NCI-H345 treated with DMSO at 0.1 percent for 48 hours (cell line): ENCODE measurements at regions not wholly inside any gene's neighbourhood (a gene's known extent, or its start where the extent isn't known, plus 50 kb on each side); places are given as distances from the start of the nearest gene placed in this dataset.
"Not testable (repeated sequence)": the region's sequence is repeated elsewhere in the genome, so short reads cannot be mapped to it uniquely, and the experiment has no call there.

ENCODE experiments used
- DNase-seq: peaks from one replicate; lab custom pipeline; 2025; ENCODE audit not compliant: unreplicated experiment; lab: John Stamatoyannopoulos, UW

DNA sequence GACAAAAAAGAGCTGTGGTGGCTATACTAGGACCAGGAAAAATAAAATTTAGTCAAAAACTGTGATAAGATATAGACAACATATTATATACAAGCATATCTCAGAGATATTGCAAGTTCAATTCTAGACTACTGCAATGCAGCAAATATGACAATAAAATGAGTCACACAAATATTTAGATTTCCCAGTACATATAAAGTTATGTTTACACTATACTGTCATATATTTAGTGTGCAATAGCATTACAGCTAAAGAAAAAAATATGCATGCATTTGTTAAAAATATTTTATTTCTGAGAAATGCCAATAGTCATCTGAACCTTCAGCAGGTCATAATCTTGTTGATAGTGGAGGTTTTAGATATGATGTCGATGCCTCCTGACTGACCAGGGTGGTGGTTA is 72.1 kb downstream of the AKR1C4 start:
- DNase-seq: no peak

DNA sequence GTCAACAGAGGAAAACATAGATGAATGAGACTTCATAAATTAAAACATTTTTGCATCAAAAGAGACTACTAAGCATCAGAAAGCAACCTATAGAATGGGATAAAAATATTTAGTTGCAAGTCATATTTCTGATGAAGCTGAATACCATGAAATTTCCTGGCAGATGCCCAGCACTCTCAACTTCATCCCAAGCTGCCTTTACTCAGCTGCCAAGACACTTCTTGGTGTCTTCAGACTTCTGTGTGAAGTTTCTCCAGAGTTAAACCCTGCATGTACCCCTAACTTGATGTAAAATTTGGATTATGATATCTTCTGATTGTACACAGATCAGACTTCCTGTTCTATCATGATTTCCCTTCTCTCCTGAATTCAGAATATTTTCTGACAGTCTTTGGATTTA is 73.2 kb downstream of the AKR1C4 start:
- no peak for DNase-seq

DNA sequence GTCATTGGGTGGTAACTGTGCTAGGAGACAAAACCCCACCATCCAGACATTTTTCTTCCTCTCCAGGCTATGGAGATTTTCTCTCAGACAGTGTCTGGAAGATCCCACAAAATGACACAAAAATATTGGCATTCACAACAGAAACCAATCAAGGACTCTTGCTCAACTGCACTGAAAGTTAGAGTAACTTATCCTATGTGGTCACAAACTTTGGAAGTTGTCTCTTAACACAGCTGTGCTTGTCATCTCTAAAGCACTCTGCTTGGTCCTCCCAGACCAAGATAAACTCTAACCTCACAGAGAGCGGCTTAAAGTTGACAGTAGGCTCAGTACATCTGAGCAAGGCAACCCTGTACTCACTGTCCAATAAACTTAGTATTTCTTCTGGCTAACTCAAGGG is 74.9 kb downstream of the AKR1C4 start:
- no peak for DNase-seq

DNA sequence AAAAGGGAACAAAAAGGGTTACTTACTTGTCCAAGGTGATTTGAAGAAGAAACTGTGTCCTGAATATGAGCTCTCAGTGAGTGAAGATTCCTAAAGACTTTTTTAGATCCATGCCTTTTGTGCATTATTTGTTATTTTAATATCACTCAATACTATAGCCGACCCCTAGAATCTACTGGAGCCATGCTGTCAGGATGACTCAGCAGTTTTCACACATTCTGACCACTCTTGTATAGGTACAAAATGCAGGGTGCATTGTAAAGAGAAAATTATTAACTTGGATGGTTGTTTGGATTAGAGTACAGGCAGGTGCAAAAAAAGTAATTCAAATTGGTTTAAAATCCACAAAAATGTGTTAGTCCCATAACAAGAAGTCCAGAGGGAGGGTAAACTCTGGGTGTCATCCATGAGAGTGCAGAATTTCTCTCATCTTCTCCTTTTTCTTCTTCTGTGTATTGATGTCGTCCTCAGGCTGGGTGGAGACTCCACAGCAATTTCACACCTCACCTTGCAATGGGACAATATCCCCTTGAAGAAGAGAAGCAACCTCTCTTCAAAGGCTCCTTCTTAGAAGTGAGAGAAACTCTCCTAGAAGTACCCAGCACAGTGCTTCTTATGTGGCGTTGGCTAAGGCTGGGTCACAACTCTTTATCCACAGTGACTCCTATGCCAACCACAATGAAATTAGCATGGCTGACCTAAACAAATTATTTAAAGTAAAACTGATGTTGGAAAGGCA is 75.6 kb downstream of the AKR1C4 start:
- DNase-seq: no peak

DNA sequence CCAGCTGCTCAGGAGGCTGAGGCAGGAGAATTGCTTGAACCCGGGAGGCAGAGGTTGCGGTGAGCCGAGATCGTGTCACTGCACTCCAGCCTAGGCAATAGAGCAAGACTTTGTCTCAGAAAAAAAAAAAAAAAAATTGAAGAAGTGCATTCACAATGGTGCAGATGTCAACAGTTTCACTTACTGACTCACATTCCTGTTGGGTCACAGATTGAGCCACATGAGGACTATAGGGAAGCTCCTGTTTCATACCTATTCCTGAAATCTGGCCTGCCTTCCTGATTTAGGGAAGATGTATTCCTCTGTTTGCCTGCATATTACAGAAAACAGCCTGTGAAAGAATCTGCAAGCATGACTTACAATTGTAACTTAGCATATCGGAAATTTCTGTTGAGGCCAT is 78.2 kb downstream of the AKR1C4 start:
- DNase-seq: no peak

DNA sequence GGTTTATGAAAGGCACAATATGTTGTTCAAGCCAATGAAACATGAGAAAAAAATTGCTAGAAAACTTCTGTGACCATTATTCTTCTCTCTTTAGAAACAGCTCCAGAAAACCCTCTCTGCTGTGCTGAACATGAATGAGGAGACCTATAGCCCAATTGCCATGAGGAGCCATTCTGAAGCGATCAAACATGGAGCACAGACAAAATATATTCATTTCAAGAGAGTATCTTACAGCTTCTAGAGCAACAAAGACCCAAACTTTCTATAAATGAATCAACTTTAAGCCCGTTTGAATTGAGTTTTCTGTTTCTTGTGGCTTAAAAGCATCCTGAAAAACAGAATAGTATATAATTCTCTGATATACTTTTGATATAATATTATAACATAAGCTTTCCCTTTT is 83.4 kb upstream of the UCN3 start:
- DNase-seq: no peak

DNA sequence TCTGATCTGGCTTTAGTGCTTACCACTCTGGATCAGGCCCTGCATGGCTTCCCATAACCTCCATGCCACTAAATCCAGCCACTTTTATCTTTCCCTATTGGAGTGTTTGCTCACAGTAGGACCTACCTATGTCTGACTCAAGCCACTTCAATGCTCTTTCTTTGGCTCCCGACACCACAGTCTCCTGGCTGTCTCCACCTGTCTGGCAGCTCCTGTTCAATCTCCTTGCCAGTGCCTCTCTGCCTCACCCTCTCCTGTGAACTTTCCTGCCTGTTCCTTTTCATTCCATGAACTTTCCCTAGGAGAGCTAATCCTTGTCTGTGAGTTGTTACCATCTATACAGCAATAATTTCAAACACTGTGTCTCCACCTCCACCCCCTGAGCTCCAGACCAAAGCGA is 82.6 kb upstream of the UCN3 start:
- DNase-seq: no peak

DNA sequence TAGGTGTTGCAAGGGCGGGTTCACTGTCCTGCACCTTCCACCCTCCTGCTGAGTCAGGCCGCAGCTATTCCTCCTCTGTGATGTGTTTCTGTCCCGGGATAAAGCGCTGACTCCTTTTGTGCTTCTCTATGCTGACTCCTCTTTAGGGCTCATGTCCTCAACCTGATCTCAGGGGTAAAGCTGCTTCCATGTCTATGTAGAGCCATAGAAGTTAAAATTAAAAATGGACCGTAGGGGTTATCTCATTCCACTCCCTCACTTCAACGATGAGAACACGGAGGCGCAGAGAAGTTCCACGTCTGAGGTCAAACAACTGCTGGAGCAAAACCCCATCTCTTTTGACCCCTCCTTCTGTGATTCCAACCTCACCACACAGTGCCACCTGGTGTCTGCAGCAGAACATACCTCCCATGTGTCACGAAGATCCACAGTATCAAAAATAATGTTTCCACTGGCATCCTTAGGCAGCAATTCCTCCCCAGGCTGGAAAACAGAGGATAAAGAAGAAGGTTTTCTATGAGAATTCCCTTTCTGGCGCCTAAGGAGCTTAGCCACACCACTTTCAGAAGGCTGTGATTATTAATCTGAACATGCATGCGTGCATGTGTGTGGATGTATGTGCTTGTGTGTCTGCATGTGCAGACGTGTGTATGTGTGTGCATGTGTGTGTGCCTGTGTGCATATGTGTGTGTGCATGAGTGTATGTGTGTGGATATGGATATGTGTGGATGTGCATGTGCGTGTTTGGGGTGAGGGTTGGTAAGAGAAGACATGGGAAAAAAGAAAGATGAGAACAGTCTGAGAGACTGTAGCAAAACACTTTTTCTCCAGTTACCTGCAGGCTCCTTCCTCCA is 81.2 kb upstream of the UCN3 start:
- peak; percentile 19 for DNase-seq

DNA sequence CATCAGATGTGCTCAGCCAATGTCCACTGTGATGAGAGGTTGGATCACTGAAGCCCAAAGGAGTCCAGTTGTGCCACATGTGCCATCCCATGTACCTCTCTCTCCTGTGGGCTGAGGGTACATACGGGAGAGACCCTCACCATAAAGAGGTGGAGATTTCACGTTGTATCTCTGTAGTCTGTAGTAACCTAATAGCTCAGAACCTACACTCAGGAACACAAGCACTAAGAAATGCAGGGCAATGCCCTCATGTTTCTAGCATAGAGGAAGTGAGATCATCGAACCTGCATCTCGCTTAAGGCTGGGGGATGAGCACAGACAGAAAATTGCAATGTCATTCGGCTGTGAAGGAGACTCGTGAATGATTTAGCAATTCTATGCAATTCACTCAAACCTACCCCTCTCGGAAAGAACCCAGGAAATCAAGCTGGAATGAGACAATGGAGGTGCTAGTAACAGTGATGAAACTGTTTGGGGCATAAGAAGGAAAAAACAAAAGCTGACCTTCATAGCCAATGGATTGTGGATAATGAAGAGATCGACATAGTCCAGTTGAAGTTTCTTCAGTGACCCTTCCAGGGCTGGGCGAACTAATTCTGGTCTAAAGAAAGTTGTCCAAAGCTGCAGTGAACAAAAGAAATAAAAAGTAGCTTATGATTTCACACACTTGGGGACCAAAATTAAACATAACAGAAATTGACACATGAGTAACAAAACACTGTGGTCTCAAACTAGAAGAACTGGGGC is 80.3 kb upstream of the UCN3 start:
- DNase-seq: no peak

DNA sequence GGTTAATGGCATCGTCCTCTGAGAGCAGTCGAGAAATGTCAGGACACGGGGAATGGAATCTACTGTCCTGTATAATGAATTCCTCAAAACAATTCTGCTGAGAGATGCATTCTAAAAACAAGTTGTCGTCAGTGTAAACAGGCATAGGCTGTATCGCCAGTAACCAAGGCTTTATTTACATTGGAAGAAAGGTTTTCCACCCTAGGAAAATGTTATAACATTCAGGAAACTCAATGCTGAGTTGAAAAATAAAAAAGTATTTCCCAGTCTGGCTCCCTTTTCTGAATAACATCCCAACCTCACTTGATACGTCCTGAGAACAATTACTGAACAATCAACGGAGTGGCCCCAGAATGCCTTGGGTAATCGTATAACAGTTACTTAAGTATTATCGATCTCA is 79.6 kb upstream of the UCN3 start:
- DNase-seq: no peak

DNA sequence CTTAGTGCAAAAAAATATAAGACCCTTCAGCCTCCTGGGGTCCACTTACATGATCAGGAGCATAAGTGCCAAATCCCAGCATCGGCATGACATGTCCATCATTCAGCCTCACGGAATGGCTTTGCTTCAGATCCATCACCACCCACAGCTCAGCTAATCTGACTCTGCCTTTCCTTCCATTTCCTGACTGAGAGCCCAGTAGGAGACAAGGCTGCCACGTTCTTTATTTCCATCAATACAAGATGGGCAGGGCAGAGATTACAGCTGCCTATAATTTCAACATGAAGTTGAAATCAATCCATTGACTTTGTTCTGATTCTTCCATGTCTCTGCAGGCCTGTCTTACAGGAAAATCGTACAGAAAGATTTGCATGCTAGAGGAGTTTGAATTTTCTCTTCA is 76.4 kb upstream of the UCN3 start:
- DNase-seq: no peak

DNA sequence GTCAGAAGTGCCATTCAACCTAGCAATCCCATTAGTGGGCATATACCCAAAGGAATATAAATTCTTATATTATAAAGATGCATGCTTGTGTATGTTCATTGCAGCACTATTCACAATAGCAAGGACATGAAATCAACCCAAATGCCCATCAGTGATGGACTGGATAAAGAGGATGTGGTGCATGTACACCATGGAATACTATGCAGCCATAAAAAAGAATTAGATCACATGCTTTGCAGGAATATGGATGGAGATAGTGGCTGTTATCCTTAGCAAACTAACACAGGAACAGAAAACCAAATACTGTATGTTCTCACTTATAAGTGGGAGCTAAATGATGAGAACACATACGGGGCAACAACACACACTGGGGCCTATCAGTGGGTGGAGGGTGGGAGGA is 75.5 kb upstream of the UCN3 start:
- DNase-seq: not testable (repeated sequence)

DNA sequence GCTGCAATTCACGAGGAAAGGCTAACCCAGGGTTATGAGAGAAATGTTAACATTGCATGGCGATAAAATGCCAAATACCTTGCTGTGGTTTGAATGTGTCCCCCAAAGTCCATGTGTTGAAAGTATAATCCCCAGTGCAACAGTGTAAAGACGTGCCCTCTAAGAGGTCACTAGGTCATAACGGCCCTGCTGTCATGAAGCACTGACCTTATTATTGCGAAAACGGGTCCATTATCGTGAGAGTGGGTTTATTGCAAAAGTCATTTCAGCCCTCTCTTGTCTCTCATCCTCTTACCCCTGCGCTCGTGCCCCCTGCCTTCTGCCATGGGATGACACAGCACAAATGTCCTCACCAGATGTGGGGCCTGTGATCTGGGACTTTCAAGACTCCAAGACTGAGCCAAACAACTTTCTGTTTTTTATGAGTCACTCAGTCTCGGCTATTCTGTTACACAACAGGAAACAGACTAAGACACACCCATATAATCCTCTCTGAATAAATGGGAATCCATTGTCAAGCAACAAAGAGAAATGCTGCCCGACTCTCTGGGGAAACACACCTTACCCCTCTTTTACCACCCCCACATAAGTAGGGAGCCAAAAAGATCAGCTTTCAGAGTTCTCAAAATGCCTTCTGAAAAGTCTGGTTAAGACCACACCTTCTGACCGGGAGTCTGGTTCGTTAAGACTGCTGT is 73.1 kb upstream of the UCN3 start:
- DNase-seq: no peak

DNA sequence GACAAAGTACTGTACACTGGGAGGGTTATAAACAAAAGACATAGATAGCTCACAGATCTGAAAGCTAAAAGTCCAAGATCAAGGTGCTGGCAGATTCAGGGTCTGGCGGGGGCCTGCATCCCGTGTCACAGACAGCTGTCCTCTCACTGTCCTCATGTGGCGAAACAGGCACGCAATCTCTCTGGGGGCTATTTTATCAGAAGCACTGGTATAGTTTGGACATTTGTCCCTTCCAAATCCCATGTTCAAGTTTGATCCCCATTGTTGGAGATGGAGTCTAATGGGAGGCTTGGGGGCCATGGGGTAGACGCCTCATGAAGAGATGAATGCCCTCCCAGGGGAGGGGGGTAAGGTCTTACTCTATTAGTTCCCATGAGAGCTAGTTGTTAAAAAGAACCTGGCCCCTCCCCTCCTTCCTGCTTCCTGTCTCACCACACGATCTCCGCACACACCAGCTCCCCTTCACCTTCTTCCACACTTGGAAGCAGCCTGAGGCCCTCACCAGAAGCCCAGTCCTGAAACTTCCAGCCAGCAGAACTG is 72.5 kb upstream of the UCN3 start:
- no peak for DNase-seq

DNA sequence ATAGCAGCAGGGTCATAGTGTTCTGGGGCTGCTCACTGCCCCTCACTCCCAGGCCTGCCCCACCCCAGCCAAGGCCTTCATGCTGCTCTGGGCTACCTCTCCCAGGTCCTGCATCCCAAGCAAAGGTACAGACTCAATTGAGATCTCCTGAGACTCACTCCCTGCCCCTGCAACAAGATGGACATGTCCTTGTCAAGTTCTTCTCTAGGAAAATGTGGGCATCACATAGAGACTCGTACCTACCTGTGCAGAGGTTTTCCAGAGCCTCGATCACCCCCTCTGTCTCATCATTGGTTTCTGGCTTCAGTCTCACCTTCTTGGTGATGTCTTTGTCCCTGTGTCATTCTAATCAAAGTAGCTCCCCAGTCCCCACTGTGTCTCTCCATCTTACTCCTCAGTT is 71.8 kb upstream of the UCN3 start:
- DNase-seq: not testable (repeated sequence)

DNA sequence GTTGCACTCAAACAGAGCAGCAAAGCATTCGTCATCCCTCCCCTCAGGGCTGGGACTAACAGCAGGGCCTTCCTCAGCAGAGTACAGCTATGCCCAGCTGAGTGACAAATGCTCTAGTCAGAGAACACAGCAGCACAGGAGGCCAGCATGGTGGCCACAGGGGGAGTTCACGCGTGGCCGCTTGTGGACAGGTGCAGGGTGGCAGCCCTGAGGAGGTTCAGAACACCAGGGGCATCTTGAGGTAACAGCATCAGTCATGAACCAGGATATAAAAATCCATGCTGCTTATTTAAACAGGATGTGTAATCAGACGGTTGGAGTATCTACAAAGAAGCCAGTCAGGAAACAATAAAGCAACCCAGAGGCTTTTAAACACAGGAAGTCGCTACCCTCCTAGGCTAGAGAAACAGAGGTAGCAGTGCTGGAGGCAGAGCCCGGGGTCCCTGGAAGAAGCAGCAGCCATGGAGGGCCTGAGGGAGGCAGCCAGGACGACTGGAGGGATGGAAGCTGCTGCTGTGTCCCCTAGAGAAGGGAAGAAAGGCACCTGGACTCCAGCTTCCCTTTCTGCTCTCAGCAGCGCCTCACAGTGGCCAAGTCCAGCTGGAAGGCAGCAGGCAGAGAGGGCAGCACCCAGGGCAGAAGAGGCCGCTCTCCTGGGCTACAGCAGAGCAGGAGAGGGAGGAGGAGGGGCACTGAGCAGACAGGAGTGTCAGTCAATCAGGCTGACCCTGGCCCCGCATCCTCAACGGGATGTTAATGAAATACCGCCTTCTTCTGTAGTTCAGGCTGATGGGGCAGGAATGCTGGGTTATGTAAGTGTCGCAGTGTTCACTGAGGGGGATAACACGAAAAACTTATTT is 70.8 kb upstream of the UCN3 start:
- DNase-seq: no peak

DNA sequence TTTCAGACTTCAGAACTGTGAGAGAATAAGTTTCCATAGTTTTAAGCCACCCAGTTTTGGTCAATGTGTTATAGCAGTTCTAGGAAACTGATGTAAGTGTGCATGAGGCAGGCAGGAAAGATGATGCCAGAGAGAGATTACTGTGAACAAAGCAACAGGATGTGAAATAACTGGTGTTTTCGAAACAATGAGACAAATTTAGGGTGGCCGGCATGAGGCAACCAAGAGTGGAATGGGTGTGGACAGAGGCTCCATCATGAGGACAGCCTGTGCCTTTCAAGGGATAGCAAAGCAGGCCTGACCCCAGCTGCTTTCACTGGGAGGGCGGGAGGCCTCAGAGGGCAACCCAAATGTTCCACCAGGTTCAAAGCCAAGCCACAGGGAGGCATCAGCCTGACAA is 67.3 kb upstream of the UCN3 start:
- no peak for DNase-seq

DNA sequence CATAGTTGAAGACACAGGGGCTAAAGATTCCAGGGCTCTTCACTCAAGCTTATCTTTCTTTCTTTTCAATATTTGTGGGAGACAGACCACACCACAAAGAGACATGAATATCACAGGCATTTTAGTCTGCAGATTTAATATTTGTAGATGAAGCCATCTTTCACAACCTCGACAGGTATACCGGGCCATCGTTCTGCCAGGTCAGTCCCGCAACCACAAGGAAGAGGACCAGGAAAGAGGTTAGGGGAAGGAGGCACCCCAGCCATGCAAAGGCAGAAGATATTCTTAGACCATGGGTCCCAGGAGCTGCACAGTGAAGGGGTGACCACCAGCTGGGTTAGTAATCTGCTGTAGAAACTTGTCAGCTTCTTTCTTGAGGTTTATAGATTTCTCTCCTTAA is 66.8 kb upstream of the UCN3 start:
- no peak for DNase-seq

DNA sequence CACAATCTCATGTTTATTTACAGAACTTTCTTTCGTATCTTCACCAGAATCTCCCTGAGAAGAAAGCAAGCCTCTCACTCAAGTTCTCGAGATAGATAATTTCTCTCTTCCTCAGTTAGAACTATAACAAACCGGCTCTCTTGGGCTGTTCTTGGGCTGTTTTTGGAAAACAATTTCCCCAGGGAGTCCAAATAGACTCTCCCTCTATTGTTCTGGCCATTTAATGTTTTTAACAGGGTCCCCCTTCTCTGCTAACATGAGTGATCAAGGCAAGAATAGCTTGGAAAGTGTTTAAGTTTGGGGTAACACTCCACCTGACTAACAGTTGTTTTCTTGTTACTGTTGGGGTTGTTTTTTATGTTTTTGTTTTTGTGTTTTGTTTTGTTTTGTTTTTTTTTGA is 64.8 kb upstream of the UCN3 start:
- no peak for DNase-seq

DNA sequence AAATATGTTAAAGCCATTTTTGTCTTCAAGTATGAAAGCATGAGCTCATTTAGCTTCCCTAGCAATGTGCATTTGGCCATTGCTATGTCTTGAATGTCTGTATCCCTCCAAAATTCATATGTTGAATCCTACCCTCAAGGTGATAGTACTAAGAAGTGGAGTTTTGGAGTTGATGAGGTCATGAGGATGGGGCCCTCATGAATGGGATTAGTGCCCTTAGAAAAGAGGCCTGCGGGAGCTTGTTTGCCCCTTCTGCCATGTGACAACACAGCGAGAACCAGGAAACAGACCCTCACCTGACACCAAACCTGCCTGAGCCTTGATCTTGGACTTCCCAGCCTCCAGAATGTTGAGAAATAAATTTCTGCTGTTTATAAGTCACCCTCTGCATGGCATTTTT is 61.3 kb upstream of the UCN3 start:
- no peak for DNase-seq
